GM18868 (cell line): ENCODE measurements at regions not wholly inside any gene's neighbourhood (a gene's known extent, or its start where the extent isn't known, plus 50 kb on each side); places are given as distances from the start of the nearest gene placed in this dataset.
"Not testable (repeated sequence)": the region's sequence is repeated elsewhere in the genome, so short reads cannot be mapped to it uniquely, and the experiment has no call there.

ENCODE experiments used
- ATAC-seq: cut with Tn5 transposase; IDR thresholded peaks from one replicate; pipeline ENCODE4 v1.9.1; 2021; ENCODE audit warnings: mild to moderate bottlenecking, moderate library complexity; ENCODE audit not compliant: unreplicated experiment

DNA sequence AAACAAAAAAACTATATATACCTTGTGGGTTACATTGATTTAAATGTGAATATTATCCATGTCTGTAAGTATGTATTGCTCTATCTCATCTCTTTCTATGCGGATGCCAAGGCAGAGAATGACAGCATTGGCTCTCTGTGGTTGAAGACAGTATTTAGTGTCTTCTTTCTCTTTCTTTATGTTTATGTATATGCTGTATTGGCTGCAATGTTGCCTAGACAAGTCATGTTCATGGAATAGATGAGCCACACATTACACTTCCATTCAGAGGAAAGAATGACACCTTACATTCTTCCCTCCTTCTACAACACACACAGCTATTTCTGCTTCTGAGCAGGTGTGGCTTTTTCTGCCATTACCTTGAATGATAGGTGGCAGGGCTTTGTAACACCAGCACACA lies 639.4 kb upstream of the MIR17HG start:
- no peak for ATAC-seq

DNA sequence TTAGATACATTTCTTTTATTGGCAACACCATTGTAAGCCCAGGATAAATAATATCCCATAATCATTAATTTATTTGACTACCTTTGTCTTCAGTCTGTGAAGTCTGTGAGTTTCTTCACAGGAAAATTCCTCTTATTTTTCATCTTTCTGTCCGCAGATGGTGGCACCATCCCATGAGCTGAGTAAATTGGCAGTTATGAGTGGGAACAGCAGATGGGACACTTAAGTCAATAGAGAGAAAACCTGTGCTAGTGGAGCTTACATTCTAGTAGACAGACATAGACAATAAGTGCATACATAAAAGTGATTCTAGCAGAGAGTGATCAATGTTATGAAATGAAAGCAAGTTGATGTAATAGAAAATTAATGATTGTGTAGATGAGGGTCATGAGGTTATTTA lies 638.2 kb upstream of the MIR17HG start:
- no peak for ATAC-seq

DNA sequence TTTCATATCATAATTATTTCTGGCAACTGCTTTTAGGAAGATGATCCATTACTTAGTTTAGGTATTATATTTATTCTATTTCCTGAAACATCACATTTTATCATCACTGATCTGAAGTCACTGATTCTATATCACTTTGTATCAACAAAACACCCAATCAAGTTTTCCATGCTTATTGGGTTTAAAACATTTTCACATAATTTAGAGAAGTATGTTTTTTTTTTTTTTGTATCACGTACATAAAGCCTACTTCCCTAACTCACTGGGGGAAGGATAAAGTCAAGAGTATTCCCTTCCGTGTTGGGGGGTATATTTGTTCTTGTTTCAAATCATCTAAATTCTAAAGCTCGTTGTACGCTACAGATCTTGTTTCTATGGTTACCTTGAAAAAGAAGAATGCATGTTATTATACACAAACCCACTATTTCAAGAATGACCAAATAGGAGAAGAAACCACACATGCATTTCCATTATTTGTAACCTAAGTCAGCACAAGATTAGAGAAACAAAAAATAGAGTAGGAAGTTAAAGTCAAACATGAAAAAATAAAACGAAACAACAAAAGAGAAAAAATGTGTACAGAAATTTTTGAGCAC lies 637.2 kb upstream of the MIR17HG start:
- ATAC-seq = no peak

DNA sequence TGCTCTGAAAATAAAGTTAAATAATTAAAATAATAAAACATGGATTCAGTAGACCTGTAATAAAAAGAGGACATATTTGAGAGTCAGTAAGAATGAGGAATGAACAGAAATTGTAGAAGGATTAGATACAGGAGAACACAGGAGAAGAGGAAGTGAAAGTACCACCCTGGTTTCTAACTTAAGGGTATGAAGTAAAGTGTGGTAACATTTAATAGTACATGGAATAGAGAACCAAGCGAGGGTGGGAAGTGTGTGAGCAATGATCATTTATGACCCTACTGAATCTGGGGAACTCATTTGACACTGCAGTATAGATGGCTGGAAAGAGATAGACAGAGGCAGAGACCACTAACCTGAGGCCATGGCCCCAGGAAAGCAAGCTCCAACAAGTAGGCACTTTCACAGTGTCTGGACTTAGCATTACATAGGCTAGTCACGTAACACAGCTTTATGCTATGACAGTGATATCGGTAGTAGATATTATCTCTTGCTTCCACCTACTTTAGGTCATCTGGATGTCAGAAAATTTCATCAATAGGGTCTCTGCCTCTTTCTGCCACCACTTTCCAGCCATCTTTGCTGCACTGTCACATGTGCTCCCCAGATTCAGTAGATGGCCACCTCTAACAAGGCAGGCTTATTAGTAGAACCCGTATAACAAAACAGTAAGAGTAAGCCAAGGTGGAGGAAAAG lies 633.9 kb upstream of the MIR17HG start:
- ATAC-seq = peak; percentile 66

DNA sequence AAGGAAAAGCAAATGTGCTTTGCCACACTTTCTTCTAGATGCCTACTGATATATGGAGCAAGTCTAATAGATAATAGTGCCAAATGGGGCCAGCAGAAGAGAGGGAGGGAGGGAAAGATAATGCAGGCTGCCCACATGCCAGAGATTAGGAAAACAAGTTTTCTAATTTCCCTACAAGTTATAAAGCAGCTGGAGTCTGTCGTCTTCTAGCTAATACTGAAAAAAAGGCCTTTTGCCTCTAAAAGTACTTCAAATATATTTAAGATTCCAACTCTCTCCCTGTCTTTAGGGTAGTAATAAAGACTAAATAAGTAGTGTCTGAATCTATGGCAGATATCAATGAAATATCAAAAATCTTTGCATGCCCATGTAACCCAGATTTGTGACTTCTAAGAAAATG lies 632.0 kb upstream of the MIR17HG start:
- no peak for ATAC-seq

DNA sequence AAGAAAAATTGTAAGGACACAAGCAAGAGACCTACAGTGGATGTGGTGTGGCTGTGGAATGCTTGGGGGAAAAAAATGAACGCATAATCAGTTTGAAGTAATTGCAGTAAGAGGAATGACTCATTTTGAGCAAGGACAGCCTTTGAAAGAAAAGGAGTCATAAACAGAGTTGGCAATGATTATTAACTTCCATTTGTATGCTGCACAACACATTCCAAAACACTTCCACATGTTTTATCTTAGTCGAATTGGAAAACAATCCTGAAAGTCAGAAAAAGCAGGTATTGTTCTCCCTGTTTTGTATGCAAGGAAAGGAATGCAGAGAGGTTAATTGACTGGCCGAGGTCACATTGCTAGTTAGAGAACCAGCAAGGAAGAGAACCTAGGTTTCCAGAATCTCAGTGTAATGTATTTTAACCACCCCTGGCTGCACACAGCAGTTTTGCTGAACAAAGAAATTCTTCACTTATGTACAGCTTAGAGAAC lies 630.0 kb upstream of the MIR17HG start:
- ATAC-seq = no peak

DNA sequence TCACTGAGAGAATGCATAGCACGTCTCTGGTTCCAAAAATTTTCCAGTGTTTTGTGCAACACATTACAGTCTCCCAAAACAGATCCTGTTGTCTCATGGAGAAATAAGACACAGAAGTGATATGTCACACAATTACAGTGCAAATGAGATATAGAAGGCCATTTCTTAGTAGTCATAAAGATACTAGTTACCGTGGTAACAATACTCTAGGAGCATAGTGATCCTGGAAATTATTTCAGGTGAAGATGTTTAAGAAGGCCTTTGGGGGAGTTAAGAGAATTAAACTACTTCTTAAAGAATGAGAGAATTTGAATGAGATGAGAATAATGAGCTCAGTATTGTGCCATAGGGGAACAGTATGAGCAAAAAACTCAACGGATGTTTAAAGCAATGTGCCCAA lies 628.0 kb upstream of the MIR17HG start:
- no peak for ATAC-seq

DNA sequence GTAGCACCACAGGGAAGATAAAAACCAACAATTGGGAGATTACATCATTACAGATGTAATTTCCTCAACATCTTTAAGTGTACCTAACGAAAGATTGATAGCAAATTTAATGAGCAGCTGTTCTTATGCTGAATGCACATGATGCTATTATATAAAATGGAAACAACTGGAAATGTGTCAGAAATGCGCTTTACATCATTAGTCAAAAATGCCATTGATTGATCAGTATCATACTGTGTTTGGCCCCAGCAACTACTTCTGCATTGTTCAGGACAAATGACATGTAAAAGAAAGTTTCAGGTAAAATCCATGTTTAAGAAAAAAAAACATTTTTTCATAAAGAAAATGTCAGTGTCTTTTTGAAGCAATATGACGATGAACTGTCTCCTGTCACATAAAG lies 625.5 kb upstream of the MIR17HG start:
- no peak for ATAC-seq

DNA sequence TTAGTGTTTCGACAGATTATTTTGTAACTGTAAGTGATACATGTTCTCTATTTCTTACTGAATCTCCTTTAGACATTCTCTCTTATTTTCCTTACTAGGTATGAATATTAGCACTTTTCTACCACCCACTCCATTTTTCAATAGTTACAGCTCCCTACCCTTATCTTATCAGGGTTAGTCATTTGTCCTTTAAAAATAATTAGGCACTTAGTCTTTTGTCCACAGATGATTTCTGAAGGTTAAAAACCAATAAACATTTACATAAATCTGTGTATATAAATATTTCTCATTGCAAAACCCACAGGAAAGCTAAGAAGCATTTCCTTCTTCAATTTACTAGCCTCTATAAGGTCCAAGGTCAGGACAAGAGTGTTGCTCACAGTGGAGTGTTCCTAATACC lies 624.1 kb upstream of the MIR17HG start:
- no peak for ATAC-seq

DNA sequence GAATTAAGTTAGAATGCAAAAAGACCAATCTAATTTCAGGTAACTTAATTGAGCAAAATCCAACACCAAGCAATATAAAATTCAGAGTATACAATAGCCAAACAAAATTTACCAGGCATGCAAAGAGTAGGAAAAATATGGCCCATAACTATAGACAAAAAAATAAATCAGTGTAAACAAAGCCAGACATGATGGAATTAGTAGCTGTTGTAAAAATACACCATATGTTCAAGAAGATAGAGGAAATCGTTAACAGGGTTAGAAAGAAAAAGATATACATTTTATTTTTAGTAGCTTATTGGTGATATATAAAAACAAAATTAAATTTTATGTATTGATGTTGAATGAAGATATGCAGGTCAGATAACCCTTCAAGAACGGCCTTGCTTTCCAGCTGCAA lies 621.1 kb upstream of the MIR17HG start:
- ATAC-seq = no peak

DNA sequence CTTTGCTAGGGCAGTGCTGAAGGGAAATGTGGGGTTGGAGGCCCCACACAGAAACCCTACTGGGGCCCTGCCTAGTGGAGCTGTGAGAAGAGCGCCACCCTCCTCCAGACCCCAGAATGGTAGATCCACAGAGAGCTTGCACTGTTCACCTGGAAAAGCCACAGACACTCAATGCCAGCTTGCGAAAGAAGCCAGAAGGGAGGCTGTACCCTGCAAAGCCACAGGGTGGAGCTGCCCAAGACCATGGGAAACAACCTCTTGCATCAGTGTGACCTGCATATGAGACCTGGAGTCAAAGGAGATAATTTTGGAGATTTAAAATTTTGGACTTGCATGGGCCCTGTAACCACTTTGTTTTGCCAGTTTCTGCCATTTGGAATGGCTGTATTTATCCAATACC lies 615.4 kb upstream of the MIR17HG start:
- ATAC-seq = no peak

DNA sequence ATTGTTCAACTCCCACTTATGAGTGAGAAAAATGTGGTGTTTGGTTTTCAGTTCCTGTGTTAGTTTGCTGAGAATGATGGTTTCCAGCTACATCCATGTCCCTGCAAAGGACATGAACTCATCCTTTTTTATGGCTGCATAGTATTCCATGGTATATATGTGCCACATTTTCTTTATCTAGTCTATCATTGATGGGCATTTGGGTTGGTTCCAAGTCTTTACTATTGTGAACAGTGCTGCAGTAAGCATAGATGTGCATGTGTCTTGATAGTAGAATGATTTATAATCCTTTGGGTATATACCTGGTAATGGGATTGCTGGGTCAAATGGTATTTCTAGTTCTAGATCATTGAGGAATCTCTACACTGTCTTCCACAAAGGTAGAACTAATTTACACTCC lies 613.0 kb upstream of the MIR17HG start:
- ATAC-seq = not testable (repeated sequence)

DNA sequence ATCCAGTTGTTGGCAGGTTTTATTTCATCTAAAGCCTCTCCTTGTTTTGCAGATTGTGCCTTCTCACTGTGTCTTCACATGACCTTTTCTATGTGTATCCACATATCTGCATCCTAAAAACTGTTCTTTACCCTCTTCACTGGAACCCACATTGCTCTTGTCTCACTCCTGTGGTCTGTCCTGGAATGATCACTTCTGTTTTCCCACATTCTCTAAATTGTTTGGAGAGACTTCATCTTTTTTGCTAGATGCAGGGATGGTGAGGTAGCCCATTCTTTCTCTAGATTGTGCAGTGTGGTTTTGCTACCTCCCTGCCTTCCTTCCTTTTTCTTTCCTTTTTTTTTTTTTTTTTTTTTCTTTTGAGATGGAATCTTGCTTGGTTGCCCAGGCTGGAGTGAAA lies 608.6 kb upstream of the MIR17HG start:
- ATAC-seq = no peak

DNA sequence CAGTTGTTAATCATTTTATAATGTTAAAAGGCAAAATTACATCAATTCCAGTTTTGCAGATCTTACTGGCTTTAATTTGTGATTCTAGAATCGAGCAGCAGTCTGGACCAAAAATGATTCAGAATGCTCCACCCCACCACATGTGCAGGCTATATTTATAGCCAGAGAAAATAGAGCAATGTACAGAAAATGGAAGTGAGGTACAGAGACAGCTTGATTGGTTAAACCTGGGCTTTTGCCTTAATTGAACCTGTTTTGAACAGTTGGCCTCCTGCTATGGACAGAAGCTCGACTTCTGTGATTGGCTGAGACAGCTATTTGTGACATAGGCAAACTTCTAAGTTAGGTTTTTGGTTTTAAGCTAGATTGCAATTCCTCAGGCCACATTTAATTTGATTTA lies 607.4 kb upstream of the MIR17HG start:
- ATAC-seq = no peak

DNA sequence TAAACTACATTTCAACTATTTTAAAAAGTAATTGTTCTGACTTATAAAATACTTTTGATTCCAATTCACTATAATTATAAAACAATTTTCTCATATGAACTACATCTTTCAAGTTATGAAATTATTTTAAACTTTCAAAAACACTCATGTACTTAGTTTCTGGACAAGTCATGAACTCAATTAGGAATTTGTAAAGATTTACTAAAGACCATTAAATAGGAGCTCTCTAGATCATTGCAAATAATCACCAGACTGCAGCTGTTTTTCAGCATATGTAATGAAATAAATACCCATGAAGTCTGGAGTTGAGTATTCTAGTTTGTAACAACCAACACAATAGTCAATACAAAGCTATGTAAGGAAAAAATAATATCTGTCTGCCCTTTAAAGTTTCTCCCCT lies 605.1 kb upstream of the MIR17HG start:
- no peak for ATAC-seq

DNA sequence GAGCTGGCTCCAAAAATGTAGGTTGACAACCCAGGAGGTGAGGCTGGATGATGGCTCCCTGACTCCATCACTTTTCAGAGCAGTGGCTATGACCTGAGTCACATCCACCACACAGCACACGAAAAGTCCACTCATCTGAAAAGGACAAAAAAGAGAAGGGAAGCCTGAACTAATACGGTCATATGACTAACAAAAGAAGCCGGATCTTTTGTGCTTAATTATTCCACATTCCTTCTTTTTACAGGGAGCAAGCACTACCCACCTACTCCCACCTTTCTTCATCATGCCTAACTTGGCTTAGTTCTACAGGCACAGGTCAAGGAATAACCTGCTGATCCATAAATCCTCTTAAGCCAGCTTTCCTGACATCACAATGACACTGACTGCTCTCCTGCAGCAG lies 601.3 kb upstream of the MIR17HG start:
- no peak for ATAC-seq

DNA sequence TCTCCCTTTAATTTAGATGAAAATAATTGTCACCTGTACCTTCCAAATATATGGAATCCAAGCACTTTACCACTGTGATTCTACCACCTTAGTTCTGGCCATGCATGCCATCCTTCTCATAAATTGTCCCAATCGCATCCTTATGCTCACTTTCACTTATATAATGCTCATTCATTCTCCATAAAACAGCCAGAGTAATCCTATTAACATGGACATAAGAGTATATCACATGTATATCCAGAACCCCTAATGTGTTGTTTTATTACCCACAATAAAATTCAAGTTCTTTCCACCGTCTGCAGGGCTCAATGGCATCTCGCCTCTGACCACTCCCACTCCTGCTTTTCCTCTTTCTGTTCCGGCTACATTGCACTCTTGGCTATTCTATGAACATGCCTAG lies 597.5 kb upstream of the MIR17HG start:
- ATAC-seq = no peak

DNA sequence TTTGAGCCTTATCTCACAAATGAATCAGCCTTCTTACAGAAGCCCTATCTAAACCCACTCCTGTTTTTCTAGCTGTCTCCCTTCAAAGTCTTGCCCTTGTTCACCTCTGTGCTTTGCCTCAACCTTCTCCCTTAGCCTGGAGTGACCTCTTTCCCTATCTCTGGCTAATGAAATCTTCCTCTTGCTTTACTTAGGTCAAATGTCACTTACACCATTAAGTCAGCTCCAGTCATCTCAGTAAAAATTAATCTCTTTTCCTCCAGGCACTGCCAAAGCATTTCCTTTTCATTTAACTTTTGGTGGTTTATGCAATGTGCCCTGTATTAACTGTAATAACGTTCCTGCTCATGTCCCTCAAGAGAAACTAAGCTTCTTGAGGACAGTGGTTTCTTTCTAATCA lies 596.5 kb upstream of the MIR17HG start:
- no peak for ATAC-seq

DNA sequence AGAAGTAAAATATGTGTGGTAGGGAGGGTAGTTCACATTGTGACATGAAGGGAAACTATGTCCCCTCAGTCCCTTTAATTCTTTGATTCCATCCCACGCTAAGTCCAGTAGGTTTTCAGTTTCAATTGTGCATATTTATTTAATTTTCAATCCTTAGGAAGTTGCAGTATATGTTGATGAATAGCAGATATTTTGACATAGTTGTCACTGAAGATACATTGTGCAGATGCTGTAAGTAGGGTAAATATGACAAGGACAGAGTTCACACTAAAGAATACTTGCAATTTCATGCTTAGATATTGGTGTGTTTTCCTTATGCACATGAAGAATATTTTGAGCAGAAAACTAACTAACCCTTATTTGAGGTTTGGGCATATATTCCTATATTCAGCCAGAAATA lies 595.4 kb upstream of the MIR17HG start:
- ATAC-seq = no peak

DNA sequence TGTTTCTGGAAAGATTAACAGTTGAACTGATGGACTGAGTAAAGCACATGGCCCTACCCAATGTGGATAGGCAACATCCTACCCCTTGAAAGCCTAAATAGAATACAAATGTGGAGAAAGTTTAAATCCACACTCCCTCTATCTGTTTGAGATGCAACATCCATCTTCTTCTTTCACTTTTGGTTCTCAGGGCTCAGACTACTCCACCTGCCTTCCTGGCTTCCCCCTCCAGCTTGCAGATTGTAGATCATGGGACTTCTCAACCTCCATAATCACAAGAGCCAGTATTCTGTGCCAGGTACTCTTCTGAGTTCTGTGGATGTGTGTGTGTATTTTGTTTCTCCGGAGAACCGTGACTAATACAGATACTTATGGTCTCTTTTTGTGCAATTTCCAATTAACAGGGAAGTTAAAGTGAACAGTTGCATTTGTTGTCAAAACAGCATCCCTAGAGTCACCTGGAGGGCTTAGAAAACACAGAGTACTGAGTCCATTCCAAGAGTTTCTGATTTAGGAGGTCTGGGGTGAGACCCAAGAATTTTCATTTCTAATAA lies 590.3 kb upstream of the MIR17HG start:
- no peak for ATAC-seq

DNA sequence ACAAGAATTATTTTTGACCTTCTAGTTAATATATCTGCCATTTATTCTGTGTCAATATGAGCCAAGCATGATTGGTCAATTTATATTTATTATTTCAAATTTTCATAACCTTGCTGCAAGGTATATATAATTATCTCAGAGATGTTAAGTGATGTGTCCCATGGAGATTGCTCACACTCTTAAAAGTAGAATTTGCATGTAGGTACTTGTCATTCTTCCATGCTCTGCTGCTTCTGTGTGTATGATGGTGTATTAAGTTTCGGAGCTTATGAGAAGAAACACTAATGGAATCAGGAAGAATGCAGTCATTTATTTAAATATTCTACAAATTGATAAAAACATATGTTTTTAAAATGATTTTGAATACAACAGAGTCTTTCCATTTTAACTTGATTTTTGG lies 586.8 kb upstream of the MIR17HG start:
- ATAC-seq = no peak

DNA sequence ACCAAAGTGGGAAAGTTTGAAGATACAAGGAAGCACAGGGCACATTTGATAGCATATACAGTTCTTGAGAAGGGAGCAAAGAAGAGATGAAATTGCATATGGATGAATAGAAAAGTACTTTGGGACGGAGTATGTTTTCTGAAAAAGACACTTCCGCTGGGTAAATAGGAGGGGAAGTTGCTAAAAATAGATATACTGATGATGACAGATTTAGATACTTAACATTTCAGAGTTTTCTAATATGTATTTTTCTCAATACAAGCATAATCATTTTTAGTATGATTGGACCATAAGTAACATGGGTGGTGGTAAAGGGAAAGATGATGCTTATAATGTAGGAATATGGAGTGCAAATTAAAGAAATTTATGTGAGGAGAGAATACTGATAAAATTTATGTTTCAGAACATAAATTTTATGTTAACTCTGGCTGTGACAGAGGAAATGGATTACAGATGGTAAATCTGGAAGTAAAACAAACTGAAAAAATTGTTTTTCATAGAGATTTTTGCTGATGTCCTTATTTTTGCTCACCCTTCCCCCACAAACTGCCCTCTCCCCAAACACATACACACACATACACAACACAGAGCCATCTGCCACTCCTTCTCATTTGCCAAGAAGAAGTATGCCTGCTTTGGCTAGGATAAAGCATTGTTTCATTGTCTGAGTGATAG lies 583.9 kb upstream of the MIR17HG start:
- no peak for ATAC-seq
